ENCODE measurements at regions not wholly inside any gene's neighbourhood (a gene's known extent, or its start where the extent isn't known, plus 50 kb on each side); places are given as distances from the start of the nearest gene placed in this dataset.

DNA sequence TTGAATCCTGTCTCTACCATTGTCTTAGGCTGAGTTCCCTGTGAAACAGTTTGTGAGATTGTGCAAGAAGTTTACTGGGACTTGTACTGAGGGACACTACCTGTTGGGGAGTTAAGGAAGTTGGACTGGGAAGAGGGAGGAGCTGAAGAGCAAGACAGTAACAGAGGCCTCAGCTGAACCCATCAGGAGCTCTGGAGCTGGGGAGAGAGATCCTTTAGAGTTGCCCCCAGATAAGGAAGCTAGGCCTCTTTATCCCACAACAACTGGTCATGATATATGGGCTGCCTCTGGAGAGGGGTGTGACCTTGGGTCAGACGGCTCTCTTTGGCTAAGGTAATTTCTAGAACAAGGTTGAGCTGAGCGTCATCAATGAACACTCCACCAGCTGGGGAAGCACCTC lies 137.8 kb upstream of the SLC4A4 start:
- intact Hi-C loops (cut with DNase I): no loop called here
- 48 to 58% methylated on average over 2 of the region's 2 CpGs for WGBS, 2 donors
- Histone ChIP-seq H3K27ac (no peak overlapping the region), H3K4me3 (no peak overlapping the region), H3K4me1 (peaks cover 0 to 21% (median under 1%) of the 10 kb centered on the region in 9 donors), H3K36me3 (no peaks in the 10 kb centered on the region), H3K27me3 (no peaks in the 10 kb centered on the region), H3K9me3 (no peaks in the 10 kb centered on the region)
- TF ChIP-seq, protein P1, sequence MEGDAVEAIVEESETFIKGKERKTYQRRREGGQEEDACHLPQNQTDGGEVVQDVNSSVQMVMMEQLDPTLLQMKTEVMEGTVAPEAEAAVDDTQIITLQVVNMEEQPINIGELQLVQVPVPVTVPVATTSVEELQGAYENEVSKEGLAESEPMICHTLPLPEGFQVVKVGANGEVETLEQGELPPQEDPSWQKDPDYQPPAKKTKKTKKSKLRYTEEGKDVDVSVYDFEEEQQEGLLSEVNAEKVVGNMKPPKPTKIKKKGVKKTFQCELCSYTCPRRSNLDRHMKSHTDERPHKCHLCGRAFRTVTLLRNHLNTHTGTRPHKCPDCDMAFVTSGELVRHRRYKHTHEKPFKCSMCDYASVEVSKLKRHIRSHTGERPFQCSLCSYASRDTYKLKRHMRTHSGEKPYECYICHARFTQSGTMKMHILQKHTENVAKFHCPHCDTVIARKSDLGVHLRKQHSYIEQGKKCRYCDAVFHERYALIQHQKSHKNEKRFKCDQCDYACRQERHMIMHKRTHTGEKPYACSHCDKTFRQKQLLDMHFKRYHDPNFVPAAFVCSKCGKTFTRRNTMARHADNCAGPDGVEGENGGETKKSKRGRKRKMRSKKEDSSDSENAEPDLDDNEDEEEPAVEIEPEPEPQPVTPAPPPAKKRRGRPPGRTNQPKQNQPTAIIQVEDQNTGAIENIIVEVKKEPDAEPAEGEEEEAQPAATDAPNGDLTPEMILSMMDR (IDR thresholded peaks at IDR 0.05): no peak
- no peak for ATAC-seq
- DNase-seq: no peak

DNA sequence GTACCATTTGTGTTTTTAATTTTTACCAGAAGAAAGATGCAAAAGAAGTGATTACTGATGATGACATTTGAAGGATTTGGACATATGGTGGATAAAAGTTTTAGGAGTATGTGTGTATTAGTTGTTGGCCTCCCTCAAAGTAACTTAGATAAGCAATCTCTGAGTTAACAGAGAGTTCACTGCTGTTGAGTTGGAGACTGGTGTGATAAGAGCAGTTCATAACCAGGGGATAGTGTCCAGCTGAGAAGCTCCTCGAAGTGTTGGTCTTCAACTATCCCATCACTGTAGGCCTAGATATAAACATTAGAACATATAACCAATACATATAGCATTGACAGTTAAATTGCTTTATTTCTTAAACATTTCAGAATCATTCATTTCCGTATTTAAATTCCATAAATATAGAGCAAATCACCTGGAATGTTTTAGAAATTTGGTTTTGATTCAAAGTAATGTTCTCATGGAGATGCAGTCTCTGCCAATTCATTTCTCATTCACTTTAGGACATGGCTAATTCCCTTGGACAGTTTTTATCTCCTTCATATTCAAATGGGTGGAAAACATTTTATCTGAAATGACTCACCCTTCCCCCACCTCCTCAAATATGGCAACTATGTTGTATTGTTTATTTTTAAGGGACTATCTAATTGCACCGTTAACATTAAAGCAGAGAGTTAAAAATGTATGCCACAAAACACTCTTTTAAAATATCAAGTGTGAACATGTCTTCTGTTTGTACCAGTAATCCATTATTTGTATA lies 136.8 kb upstream of the SLC4A4 start:
- DNase-seq: no peak
- Histone ChIP-seq H3K4me1 (peaks cover 0 to 21% (median 0%) of the 10 kb centered on the region in 9 donors), H3K27ac (no peak overlapping the region), H3K9me3 (no peaks in the 10 kb centered on the region), H3K36me3 (no peaks in the 10 kb centered on the region), H3K4me3 (no peak overlapping the region), H3K27me3 (no peaks in the 10 kb centered on the region)
- intact Hi-C loops (cut with DNase I): no loop called here
- no peak for ATAC-seq
- TF ChIP-seq, protein P1 (IDR thresholded peaks at IDR 0.05): no peak
- 45 to 47% methylated on average over 3 of the region's 3 CpGs for WGBS, 2 donors

GRCh38 chr4:71202705-71203104 lies 136.1 kb upstream of the SLC4A4 start:
- no peak overlapping the region for H3K4me3 ChIP-seq
- WGBS, 2 donors: 59 to 60% methylated on average over 2 of the region's 2 CpGs
- intact Hi-C loops (cut with DNase I): no loop called here
- DNase-seq (no peak), ATAC-seq (no peak)
- no peaks in the 10 kb centered on the region for H3K9me3 ChIP-seq
- H3K27me3 ChIP-seq: no peaks in the 10 kb centered on the region
- no peaks in the 10 kb centered on the region for H3K36me3 ChIP-seq
- peaks cover 0 to 21% (median 0%) of the 10 kb centered on the region in 9 donors for H3K4me1 ChIP-seq
- TF ChIP-seq, protein P1 (IDR thresholded peaks at IDR 0.05): no peak
- H3K27ac ChIP-seq: no peak overlapping the region

DNA sequence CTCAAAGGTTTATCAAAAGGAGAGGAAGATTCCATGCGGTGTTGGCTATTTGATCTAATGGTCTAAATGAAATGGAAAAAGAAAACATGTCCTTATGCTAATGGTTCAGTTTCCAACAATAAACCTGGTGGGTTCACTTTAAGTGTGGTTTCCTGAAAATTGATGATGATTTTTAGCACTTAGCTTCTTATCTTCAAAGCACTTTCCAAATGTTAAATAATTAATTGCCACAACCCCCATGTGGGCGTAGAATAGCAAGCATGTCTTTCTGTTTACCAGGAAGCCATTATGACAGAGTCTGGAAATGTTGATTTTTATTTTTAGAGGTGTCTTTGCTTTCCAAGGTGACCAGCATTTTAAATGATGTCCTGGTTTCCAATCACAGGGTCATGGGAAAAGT lies 134.8 kb upstream of the SLC4A4 start:
- H3K4me1 ChIP-seq: peaks cover 0 to 27% (median 5%) of the 10 kb centered on the region in 9 donors
- H3K27ac ChIP-seq: no peak overlapping the region
- intact Hi-C loops (cut with DNase I): no loop called here
- DNase-seq (no peak), ATAC-seq (no peak)
- H3K4me3 ChIP-seq: no peak overlapping the region
- no peaks in the 10 kb centered on the region for H3K27me3 ChIP-seq
- no peaks in the 10 kb centered on the region for H3K36me3 ChIP-seq
- no peaks in the 10 kb centered on the region for H3K9me3 ChIP-seq
- 68 to 79% methylated on average over 2 of the region's 2 CpGs for WGBS, 2 donors
- TF ChIP-seq, protein P1 (IDR thresholded peaks at IDR 0.05): no peak
